ENCODE measurements at regions not wholly inside any gene's neighbourhood (a gene's known extent, or its start where the extent isn't known, plus 50 kb on each side); places are given as distances from the start of the nearest gene placed in this dataset.
A peak's percentile ranks its signal among the peaks of the same experiment; 100 is the strongest.

DNA sequence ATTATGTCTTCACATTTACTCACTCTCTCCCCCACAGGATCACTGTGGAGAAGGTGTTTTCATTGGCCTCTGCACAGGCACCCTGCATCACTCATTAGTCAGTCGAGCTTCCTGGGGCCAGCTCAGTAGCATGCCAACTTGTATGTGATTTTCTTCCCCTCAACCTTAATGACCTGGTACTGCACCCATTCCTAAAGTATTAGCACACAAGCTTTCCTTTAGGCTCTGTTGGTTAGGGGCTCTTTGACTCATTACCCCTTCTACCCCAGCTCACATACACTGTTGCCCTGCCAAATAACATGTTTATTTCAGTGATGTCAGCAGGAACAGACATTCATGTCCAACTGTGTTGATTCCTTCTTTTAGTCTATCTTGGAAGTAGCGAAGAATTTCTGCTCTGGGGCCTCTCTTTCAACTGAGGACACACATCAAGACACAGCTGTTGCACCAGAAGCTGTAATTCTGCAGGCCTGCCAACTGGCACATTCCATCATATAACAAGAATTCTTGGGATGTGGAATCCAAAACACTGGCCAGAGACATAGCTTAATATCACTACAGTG is 603.5 kb upstream of the ADAMTS5 start:
- no peaks in the 10 kb centered on the region for H3K27me3 ChIP-seq (ENCODE audit: control insufficient read depth in 2 of 2, insufficient read depth in 2 of 2, low read length in 2 of 2)
- no peak overlapping the region for H2AFZ ChIP-seq (ENCODE audit: insufficient read depth, low read depth, low read length, poor library complexity, severe bottlenecking)
- no peaks in the 10 kb centered on the region for H3K79me2 ChIP-seq (ENCODE audit: insufficient read depth, low read length)
- Mint-ChIP-seq H3K36me3 (no peaks in the 10 kb centered on the region), H3K4me1 (no peaks in the 10 kb centered on the region), H3K4me3 (no peak overlapping the region), H3K27ac (no peak overlapping the region), H3K27me3 (ENCODE audit: low read depth in 3 of 3) (peaks cover 0 to 5% (median 0%) of the 10 kb centered on the region in 3 donors), H3K9me3 (peaks cover 0 to 6% (median 2%) of the 10 kb centered on the region in 7 donors)
- no peaks in the 10 kb centered on the region for H4K20me1 ChIP-seq (ENCODE audit: insufficient read depth, low read length)
- H3K4me1 ChIP-seq (ENCODE audit: control insufficient read depth in 1 of 2, insufficient read depth in 2 of 2, low read length in 2 of 2) = no peaks in the 10 kb centered on the region
- TF ChIP-seq, protein P1, sequence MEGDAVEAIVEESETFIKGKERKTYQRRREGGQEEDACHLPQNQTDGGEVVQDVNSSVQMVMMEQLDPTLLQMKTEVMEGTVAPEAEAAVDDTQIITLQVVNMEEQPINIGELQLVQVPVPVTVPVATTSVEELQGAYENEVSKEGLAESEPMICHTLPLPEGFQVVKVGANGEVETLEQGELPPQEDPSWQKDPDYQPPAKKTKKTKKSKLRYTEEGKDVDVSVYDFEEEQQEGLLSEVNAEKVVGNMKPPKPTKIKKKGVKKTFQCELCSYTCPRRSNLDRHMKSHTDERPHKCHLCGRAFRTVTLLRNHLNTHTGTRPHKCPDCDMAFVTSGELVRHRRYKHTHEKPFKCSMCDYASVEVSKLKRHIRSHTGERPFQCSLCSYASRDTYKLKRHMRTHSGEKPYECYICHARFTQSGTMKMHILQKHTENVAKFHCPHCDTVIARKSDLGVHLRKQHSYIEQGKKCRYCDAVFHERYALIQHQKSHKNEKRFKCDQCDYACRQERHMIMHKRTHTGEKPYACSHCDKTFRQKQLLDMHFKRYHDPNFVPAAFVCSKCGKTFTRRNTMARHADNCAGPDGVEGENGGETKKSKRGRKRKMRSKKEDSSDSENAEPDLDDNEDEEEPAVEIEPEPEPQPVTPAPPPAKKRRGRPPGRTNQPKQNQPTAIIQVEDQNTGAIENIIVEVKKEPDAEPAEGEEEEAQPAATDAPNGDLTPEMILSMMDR (IDR thresholded peaks at IDR 0.05) = no peak
- H3K36me3 ChIP-seq (replicated peaks in 1 of 2; ENCODE audit: control insufficient read depth in 1 of 2, insufficient read depth in 2 of 2, low read length in 2 of 2) = no peaks in the 10 kb centered on the region
- DNase-seq = no peak
- WGBS (ENCODE audit: insufficient coverage) = 60% methylated on average over 1 of the region's 2 CpGs
- no peak overlapping the region for H3K4me2 ChIP-seq (replicated peaks; ENCODE audit: extremely low read depth, low read length, poor library complexity, severe bottlenecking)
- H3K9ac ChIP-seq (ENCODE audit: insufficient read depth, low read length, poor library complexity, severe bottlenecking) = no peak overlapping the region
- intact Hi-C loops (cut with micrococcal nuclease) = no loop called here
- no peaks in the 10 kb centered on the region for H3K9me3 ChIP-seq (replicated peaks in 1 of 2; ENCODE audit: control insufficient read depth in 1 of 2, insufficient read depth in 1 of 2, low read length in 2 of 2)
- no peak overlapping the region for H3K4me3 ChIP-seq (replicated peaks in 1 of 3; ENCODE audit: low read depth in 2 of 3, low read length in 3 of 3)
- H3K27ac ChIP-seq (ENCODE audit: low read depth in 1 of 2, low read length in 2 of 2) = no peak overlapping the region

DNA sequence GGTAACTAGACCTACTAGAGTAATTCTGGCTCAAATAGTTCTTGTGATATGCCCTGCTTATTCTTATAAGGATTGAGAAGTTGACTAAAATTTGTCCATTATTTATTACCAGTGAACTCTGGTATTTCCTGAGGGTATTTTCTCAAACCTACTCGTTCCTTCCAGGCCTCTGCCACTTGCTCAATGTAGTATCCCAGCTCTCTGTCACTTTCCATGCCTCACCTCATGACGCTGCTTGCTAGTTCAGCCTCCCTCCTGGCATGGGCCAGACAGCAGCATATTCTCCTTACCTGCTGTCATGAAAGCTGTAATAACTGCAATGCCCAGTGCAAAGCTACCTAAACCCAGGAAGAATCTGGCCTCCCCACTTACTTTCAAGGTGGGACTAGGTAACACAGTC is 602.9 kb upstream of the ADAMTS5 start:
- TF ChIP-seq, protein P1 (IDR thresholded peaks at IDR 0.05) = no peak
- Histone ChIP-seq H3K27ac (ENCODE audit: low read depth in 1 of 2, low read length in 2 of 2) (no peak overlapping the region), H3K4me1 (ENCODE audit: control insufficient read depth in 1 of 2, insufficient read depth in 2 of 2, low read length in 2 of 2) (no peaks in the 10 kb centered on the region), H3K4me3 (replicated peaks in 1 of 3; ENCODE audit: low read depth in 2 of 3, low read length in 3 of 3) (no peak overlapping the region), H3K9ac (ENCODE audit: insufficient read depth, low read length, poor library complexity, severe bottlenecking) (no peak overlapping the region), H3K9me3 (replicated peaks in 1 of 2; ENCODE audit: control insufficient read depth in 1 of 2, insufficient read depth in 1 of 2, low read length in 2 of 2) (no peaks in the 10 kb centered on the region), H3K79me2 (ENCODE audit: insufficient read depth, low read length) (no peaks in the 10 kb centered on the region), H3K4me2 (replicated peaks; ENCODE audit: extremely low read depth, low read length, poor library complexity, severe bottlenecking) (no peak overlapping the region), H3K27me3 (ENCODE audit: control insufficient read depth in 2 of 2, insufficient read depth in 2 of 2, low read length in 2 of 2) (no peaks in the 10 kb centered on the region), H2AFZ (ENCODE audit: insufficient read depth, low read depth, low read length, poor library complexity, severe bottlenecking) (no peak overlapping the region), H4K20me1 (ENCODE audit: insufficient read depth, low read length) (no peaks in the 10 kb centered on the region), H3K36me3 (replicated peaks in 1 of 2; ENCODE audit: control insufficient read depth in 1 of 2, insufficient read depth in 2 of 2, low read length in 2 of 2) (no peaks in the 10 kb centered on the region)
- H3K36me3 Mint-ChIP-seq = no peaks in the 10 kb centered on the region
- H3K4me1 Mint-ChIP-seq = no peaks in the 10 kb centered on the region
- DNase-seq = no peak
- intact Hi-C loops (cut with micrococcal nuclease) = no loop called here
- H3K27me3 Mint-ChIP-seq (ENCODE audit: low read depth in 3 of 3) = peaks cover 0 to 5% (median 0%) of the 10 kb centered on the region in 3 donors
- no peak overlapping the region for H3K4me3 Mint-ChIP-seq
- H3K9me3 Mint-ChIP-seq = peaks cover 0 to 6% (median 2%) of the 10 kb centered on the region in 7 donors
- WGBS (ENCODE audit: insufficient coverage) = 89% methylated on average over 1 of the region's 2 CpGs
- H3K27ac Mint-ChIP-seq = peak overlapping the region in 1 of 7 donors; percentile 3
